SJSA1 (cell line): ENCODE measurements at regions not wholly inside any gene's neighbourhood (a gene's known extent, or its start where the extent isn't known, plus 50 kb on each side); places are given as distances from the start of the nearest gene placed in this dataset.

Experiments used
- DNase-seq, 2 experiments: peaks; one replicate each; pipeline ENCODE4 v3.0.0-alpha.2; 2015 to 2020; ENCODE audit warnings: low spot score in 2 of 2, low read depth in 1 of 2
- H3K27ac ChIP-seq: fragments of 250-450 bp; sonication (Bioruptor Pico); 2 replicates; pipeline ENCODE4 v1.5.1; 2020; ENCODE audit warnings: mild to moderate bottlenecking, moderate library complexity
- H3K27me3 ChIP-seq: fragments of 250-450 bp; sonication (Bioruptor Pico); replicated peaks from 2 replicates; pipeline ENCODE4 v1.5.1; 2020; ENCODE audit warnings: mild to moderate bottlenecking, moderate library complexity
- H3K36me3 ChIP-seq: fragments of 250-450 bp; sonication (Bioruptor Pico); 2 replicates; pipeline ENCODE4 v1.5.1; 2020; ENCODE audit warnings: mild to moderate bottlenecking
- H3K4me1 ChIP-seq: fragments of 250-450 bp; sonication (Bioruptor Pico); replicated peaks from 2 replicates; pipeline ENCODE4 v1.6.1; 2021; ENCODE audit warnings: mild to moderate bottlenecking
- H3K4me3 ChIP-seq: fragments of 250-450 bp; sonication (Bioruptor Pico); 2 replicates; pipeline ENCODE4 v1.5.1; 2020; ENCODE audit warnings: mild to moderate bottlenecking
- H3K9me3 ChIP-seq: fragments of 250-450 bp; sonication (Bioruptor Pico); replicated peaks from 2 replicates; pipeline ENCODE4 v1.5.1; 2020; ENCODE audit warnings: mild to moderate bottlenecking

- H3K27me3 ChIP-seq = no peaks in the 10 kb centered on the region
- H3K4me3 ChIP-seq = no peak overlapping the region
- peak; percentile 83 to 92 for DNase-seq
- peaks cover 2% of the 10 kb centered on the region; the same call in 1 of the 2 replicates for H3K9me3 ChIP-seq
- H3K4me1 ChIP-seq = peaks cover 48% of the 10 kb centered on the region
- H3K27ac ChIP-seq = peak overlapping the region; percentile 69
- H3K36me3 ChIP-seq = no peaks in the 10 kb centered on the region
These were observed 68.6 kb downstream of the SMIM21 start for GRCh38 chr18:75358928-75359327.

- no peak overlapping the region for H3K27ac ChIP-seq
- H3K4me1 ChIP-seq = peaks cover 30% of the 10 kb centered on the region
- H3K4me3 ChIP-seq = no peak overlapping the region
- no peak for DNase-seq
- no peaks in the 10 kb centered on the region for H3K27me3 ChIP-seq
- no peaks in the 10 kb centered on the region for H3K36me3 ChIP-seq
- peaks cover 19% of the 10 kb centered on the region for H3K9me3 ChIP-seq
These were observed 74.1 kb downstream of the SMIM21 start for GRCh38 chr18:75353357-75353756.

DNA sequence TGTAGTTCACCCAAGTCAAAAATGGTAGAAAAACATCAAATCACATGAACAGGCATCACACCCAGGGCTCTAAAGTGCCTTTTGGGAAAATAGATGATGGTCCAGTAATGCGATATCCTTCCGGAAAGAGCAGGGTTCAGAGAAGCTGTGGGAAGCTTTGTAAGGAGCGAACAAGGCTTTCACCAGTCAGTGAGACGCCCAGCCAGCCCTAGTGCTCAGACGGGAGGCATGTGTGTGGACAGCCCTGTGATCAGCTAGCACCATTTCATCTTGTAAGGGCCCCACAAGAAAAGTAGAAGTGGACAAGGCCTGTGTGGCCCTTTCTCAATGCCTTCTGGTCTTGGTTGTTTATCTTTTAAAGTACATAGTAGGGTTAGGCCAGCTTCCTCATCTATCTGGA, 76.1 kb downstream of the SMIM21 start:
- Histone ChIP-seq H3K4me3 (no peak overlapping the region), H3K27me3 (no peaks in the 10 kb centered on the region), H3K9me3 (peaks cover 19% of the 10 kb centered on the region), H3K36me3 (no peaks in the 10 kb centered on the region), H3K4me1 (peaks cover 25% of the 10 kb centered on the region), H3K27ac (peak overlapping the region; percentile 71)
- DNase-seq = no peak

- H3K9me3 ChIP-seq = peaks cover 19% of the 10 kb centered on the region
- H3K4me3 ChIP-seq = no peak overlapping the region
- no peaks in the 10 kb centered on the region for H3K27me3 ChIP-seq
- no peak for DNase-seq
- peak overlapping the region; percentile 71 for H3K27ac ChIP-seq
- peaks cover 25% of the 10 kb centered on the region for H3K4me1 ChIP-seq
- no peaks in the 10 kb centered on the region for H3K36me3 ChIP-seq
These were observed 76.6 kb downstream of the SMIM21 start for GRCh38 chr18:75350857-75351256.

- no peak overlapping the region for H3K4me3 ChIP-seq
- peaks cover 19% of the 10 kb centered on the region for H3K9me3 ChIP-seq
- H3K4me1 ChIP-seq = peaks cover 25% of the 10 kb centered on the region
- peak overlapping the region; percentile 71 for H3K27ac ChIP-seq
- peak in 1 of 2 experiments; percentile 81 for DNase-seq
- H3K27me3 ChIP-seq = no peaks in the 10 kb centered on the region
- H3K36me3 ChIP-seq = no peaks in the 10 kb centered on the region
These were observed 77.0 kb downstream of the SMIM21 start for GRCh38 chr18:75350512-75350839.

- H3K36me3 ChIP-seq = no peaks in the 10 kb centered on the region
- peak in 1 of 2 experiments; percentile 5 for DNase-seq
- H3K9me3 ChIP-seq = peaks cover 19% of the 10 kb centered on the region
- H3K4me1 ChIP-seq = peaks cover 25% of the 10 kb centered on the region
- H3K4me3 ChIP-seq = no peak overlapping the region
- H3K27me3 ChIP-seq = no peaks in the 10 kb centered on the region
- peak overlapping the region; percentile 71 for H3K27ac ChIP-seq
These were observed 77.6 kb downstream of the SMIM21 start for GRCh38 chr18:75349668-75350511.

DNA sequence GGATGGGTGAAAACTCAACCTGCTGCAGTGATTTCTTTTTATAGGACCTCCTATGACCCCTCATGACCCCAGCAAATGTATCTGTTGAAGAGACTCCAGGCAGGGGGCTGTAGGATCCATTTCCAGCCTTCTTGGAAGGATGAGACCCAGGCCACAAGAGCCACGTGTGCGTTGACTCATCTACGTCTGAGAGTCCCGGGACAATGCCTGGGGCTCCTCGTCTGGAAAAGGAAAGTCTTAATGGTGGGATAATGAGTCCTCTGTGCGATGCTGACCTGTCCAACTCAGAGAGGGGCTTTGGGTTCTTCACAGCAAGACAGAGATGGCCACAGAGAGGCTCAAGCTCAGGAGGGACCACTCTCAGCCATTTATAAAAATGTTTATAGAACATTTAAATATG, 80.8 kb downstream of the SMIM21 start:
- Histone ChIP-seq H3K36me3 (no peaks in the 10 kb centered on the region), H3K4me3 (no peak overlapping the region), H3K4me1 (peaks cover 25% of the 10 kb centered on the region)

DNA sequence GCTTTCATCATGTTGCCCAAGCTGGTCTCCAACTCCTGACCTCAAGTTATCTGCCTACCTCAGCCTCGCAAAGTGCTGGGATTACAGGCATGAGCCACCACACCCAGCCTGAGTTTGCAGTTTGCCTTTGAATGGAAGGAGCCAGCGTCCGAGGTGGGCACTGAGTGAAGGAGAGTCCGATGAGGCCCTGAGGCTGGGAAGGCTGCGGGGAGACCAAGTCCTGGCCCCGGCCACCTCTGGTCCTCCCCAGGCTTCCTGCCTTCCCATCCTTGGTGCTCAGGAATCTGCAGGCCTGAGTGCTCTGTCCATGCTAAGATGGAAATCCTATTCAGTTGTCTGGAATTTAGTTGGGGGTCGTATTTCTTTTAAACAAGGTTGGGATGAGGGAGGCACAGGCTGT, 82.9 kb downstream of the SMIM21 start:
- DNase-seq = no peak
- Histone ChIP-seq H3K4me3 (no peak overlapping the region), H3K27ac (no peak overlapping the region), H3K27me3 (no peaks in the 10 kb centered on the region), H3K4me1 (peaks cover 6% of the 10 kb centered on the region), H3K9me3 (no peaks in the 10 kb centered on the region), H3K36me3 (no peaks in the 10 kb centered on the region)

More for the DNA sequence above, 80.8 kb downstream of the SMIM21 start:
- no peak overlapping the region for H3K27ac ChIP-seq
- DNase-seq = no peak
- no peaks in the 10 kb centered on the region for H3K27me3 ChIP-seq
- H3K9me3 ChIP-seq = no peaks in the 10 kb centered on the region

- H3K4me3 ChIP-seq = no peak overlapping the region
- no peaks in the 10 kb centered on the region for H3K36me3 ChIP-seq
- H3K27ac ChIP-seq = no peak overlapping the region
- no peak for DNase-seq
- no peaks in the 10 kb centered on the region for H3K27me3 ChIP-seq
- no peaks in the 10 kb centered on the region for H3K9me3 ChIP-seq
- peaks cover 1% of the 10 kb centered on the region for H3K4me1 ChIP-seq
These were observed 83.3 kb downstream of the SMIM21 start for GRCh38 chr18:75344161-75344560.

DNA sequence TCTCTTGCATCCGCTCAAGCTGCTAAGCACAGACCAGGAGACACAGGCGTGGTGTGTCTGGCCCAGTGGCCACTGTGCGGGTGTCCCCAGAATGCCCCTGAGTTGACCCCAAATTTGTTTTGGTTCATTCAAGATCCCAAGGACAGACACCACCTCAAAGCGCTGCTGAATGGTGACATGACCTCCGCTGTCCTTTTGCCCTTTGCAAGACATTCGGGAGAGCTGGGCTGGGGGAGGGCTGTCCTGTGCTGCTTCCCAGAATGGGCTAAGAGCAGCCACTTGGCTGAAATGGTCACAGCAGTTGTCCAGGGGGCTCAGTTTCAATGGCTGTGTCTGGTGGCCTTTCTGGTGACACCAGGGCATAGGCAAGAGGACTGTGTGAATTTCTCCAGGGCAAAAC, 84.1 kb downstream of the SMIM21 start:
- no peaks in the 10 kb centered on the region for H3K9me3 ChIP-seq
- H3K27me3 ChIP-seq = no peaks in the 10 kb centered on the region
- H3K4me3 ChIP-seq = no peak overlapping the region
- no peaks in the 10 kb centered on the region for H3K36me3 ChIP-seq
- no peak overlapping the region for H3K27ac ChIP-seq
- no peak for DNase-seq
- H3K4me1 ChIP-seq = no peaks in the 10 kb centered on the region

GRCh38 chr18:75341897-75342296, 85.6 kb downstream of the SMIM21 start:
- Histone ChIP-seq H3K27ac (no peak overlapping the region), H3K4me3 (no peak overlapping the region), H3K36me3 (no peaks in the 10 kb centered on the region), H3K9me3 (no peaks in the 10 kb centered on the region), H3K4me1 (no peaks in the 10 kb centered on the region), H3K27me3 (no peaks in the 10 kb centered on the region)
- no peak for DNase-seq

DNA sequence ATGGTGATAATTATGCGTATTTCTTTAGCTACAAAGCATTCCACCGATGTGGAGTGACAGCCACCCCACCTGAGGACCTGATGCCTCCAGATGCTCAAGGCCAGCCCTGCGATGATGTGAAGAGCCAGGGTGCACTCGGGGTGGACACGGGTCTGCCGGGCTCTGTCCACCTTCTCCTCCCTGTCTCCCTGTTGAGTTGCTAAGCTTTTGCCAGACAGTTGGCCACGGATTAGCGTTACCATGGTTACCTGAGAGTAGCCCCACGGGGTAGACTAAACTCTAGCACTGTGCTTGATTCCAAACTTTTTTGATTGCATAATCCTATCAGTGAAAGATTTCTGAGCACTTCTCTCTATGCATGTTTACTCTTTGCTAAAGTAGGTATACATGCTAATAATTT, 86.2 kb downstream of the SMIM21 start:
- H3K27ac ChIP-seq = no peak overlapping the region
- no peaks in the 10 kb centered on the region for H3K9me3 ChIP-seq
- H3K36me3 ChIP-seq = no peaks in the 10 kb centered on the region
- H3K4me3 ChIP-seq = no peak overlapping the region
- no peak for DNase-seq
- no peaks in the 10 kb centered on the region for H3K4me1 ChIP-seq
- H3K27me3 ChIP-seq = no peaks in the 10 kb centered on the region

DNA sequence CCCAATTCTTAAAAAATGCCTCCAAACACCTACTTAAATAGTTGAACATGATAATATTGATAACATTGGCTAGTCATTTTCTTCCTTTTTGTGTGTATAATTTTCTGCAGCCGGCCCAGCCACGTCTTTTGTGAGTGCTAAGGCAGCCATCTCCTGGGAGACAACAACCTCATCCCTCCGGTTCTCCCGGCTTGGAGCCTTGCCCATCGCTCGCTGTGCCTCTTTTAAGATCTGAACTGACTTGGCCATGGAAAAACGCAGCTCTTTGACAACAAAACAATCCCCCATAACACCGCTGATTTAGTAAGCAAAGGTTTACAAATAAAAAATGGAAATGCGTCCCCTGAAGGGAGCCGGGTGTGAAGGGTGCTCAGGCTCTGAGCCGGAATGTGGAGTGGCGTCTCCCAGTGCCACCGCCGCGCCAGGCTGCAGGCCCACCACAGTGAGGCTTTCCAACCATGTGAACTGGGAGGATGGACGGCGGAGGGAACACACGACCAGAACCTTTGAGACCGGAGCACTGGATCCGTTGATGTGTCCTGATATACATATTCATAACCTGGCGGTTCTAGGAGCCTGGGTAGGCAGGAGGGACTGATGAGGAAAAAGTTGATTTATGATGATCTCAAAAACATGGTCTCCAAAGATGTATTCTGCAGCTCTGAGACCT, 87.4 kb downstream of the SMIM21 start:
- no peaks in the 10 kb centered on the region for H3K36me3 ChIP-seq

More for the DNA sequence above, 87.4 kb downstream of the SMIM21 start:
- Histone ChIP-seq H3K27ac (no peak overlapping the region), H3K9me3 (no peaks in the 10 kb centered on the region), H3K4me3 (no peak overlapping the region), H3K27me3 (no peaks in the 10 kb centered on the region), H3K4me1 (no peaks in the 10 kb centered on the region)
- no peak for DNase-seq
